ENCODE measurements at regions not wholly inside any gene's neighbourhood (a gene's known extent, or its start where the extent isn't known, plus 50 kb on each side); places are given as distances from the start of the nearest gene placed in this dataset.

DNA sequence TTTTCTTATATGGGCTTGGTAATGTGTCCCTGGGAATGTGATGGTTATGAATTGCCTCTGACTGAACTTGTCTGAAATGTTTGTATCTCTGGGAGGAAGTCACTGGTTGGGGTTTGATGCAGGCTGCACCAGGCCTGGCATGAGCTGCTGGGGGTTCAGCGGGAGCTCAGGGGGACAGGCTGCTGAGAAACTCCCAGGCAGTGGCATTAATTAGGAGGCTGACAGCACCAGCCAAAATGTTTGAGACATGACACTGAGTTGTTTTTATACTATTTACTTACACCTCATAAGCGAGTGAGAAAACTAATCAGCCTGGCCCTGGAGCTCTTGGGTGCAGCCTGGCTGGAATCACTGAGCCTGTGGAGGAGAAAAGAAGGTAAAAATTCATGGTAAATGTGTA, 124.1 kb upstream of the SORCS3 start:
- TF ChIP-seq, protein P1, sequence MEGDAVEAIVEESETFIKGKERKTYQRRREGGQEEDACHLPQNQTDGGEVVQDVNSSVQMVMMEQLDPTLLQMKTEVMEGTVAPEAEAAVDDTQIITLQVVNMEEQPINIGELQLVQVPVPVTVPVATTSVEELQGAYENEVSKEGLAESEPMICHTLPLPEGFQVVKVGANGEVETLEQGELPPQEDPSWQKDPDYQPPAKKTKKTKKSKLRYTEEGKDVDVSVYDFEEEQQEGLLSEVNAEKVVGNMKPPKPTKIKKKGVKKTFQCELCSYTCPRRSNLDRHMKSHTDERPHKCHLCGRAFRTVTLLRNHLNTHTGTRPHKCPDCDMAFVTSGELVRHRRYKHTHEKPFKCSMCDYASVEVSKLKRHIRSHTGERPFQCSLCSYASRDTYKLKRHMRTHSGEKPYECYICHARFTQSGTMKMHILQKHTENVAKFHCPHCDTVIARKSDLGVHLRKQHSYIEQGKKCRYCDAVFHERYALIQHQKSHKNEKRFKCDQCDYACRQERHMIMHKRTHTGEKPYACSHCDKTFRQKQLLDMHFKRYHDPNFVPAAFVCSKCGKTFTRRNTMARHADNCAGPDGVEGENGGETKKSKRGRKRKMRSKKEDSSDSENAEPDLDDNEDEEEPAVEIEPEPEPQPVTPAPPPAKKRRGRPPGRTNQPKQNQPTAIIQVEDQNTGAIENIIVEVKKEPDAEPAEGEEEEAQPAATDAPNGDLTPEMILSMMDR (IDR thresholded peaks at IDR 0.05): no peak
- TF ChIP-seq POLR2A (IDR thresholded peaks at IDR 0.05): no peak
- no peak for TF ChIP-seq POLR2AphosphoS5 (IDR thresholded peaks at IDR 0.05)
